Gastrocnemius medialis (tissue), 4 donors: ENCODE measurements at regions not wholly inside any gene's neighbourhood (a gene's known extent, or its start where the extent isn't known, plus 50 kb on each side); places are given as distances from the start of the nearest gene placed in this dataset.

ENCODE experiments used
- ATAC-seq, 2 donors: fragments of 150-250 bp; one replicate each; pipeline ENCODE4 v1.9.1; 2016
- DNase-seq, 2 donors: peaks; one replicate each; pipeline ENCODE4 v3.0.0-alpha.2; 2019
- H3K27ac ChIP-seq, 4 donors: fragments of 200-600 bp; sonication (generic); 1 replicate in 1 of 4; 2 replicates in 3 of 4; pipeline ENCODE4 v1.5.1; 2016 to 2018; ENCODE audit warnings: mild to moderate bottlenecking in 2 of 4, moderate library complexity in 1 of 4
- H3K27me3 ChIP-seq, 3 donors: fragments of 200-600 bp; sonication (generic) in 2 of 3; 1 replicate in 1 of 3; 2 replicates in 2 of 3; pipeline versions ENCODE4 v1.5.1 to v1.6.0; 2016 to 2019; ENCODE audit warnings: mild to moderate bottlenecking in 1 of 3, moderate library complexity in 1 of 3
- H3K36me3 ChIP-seq, 2 donors: fragments of 200-600 bp; sonication (generic) in 1 of 2; one replicate each; pipeline ENCODE4 v1.5.1; 2017 to 2018
- H3K4me1 ChIP-seq, 2 donors: fragments of 200-600 bp; sonication (generic) in 1 of 2; one replicate each; pipeline ENCODE4 v1.5.1; 2016 to 2017; ENCODE audit warnings: mild to moderate bottlenecking in 2 of 2
- H3K4me3 ChIP-seq, 4 donors: fragments of 200-600 bp; sonication (generic) in 3 of 4; 1 replicate in 1 of 4; 2 replicates in 3 of 4; pipeline ENCODE4 v1.5.1; 2016 to 2019; ENCODE audit warnings: mild to moderate bottlenecking in 2 of 4
- H3K9me3 ChIP-seq, 3 donors: fragments of 200-600 bp; sonication (generic) in 2 of 3; 1 replicate in 1 of 3; 2 replicates in 2 of 3; pipeline ENCODE4 v1.5.1; 2016 to 2019
- POLR2A ChIP-seq, 2 donors: fragments of 450-650 bp; IDR thresholded peaks; one replicate each; pipeline ENCODE4 v1.6.1; 2017; ENCODE audit warnings: antibody characterized with exemption in 2 of 2, mild to moderate bottlenecking in 2 of 2, moderate library complexity in 2 of 2
- in situ Hi-C, 4 donors: fragments of 200-750 bp; cut with MboI; loops; one replicate each; pipeline versions ENCODE4 v1.15.0 to v1.8.0; 2017; ENCODE audit warnings: low sequenced_read_pairs in 4 of 4
- intact Hi-C: fragments of 100-400 bp; cut with DNase I; formaldehyde crosslinking; loops from one replicate; pipeline ENCODE4 v1.15.1; 2023; ENCODE audit warnings: low total_unique reads
- TF ChIP-seq, protein P1 (sequence below), 5 experiments: fragments of 450-650 bp in 3 of 5; fragments of 200-600 bp in 2 of 5; sonication (generic) in 2 of 5; IDR thresholded peaks in 4 of 5; conservative IDR thresholded peaks in 1 of 5; 1 replicate in 4 of 5; 2 replicates in 1 of 5; pipeline ENCODE4 v1.5.1; 2016 to 2019; ENCODE audit warnings: antibody characterized with exemption in 5 of 5, mild to moderate bottlenecking in 3 of 5, moderate library complexity in 3 of 5

DNA sequence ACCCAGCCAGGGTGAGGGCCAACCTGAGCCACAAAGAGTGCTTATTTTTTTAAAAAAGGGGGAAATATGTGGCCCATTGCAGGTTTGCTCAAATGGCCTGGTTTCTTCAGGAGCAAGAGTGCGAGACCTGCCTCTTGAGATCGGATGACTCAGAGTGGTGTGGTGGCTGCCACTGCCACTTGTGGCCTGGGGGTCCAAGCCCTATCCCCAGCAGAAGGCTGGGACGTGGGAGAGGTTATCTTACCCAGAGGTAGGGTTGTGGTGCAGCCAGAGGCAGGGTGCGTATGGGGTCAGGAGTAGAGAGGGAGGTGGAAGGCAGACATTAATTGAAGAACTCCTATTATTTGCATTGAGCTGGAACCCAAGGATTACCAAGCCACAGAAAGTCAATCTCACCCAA lies 83.2 kb upstream of the SMAD3 start:
- no peak for DNase-seq
- in situ Hi-C loops: no loop called here
- no peak for ATAC-seq
- Histone ChIP-seq H3K4me3 (no peak overlapping the region), H3K4me1 (no peaks in the 10 kb centered on the region), H3K27ac (no peak overlapping the region), H3K9me3 (no peaks in the 10 kb centered on the region), H3K36me3 (no peaks in the 10 kb centered on the region), H3K27me3 (no peaks in the 10 kb centered on the region)
- no peak for TF ChIP-seq POLR2A (IDR thresholded peaks at IDR 0.05)
- TF ChIP-seq, protein P1, sequence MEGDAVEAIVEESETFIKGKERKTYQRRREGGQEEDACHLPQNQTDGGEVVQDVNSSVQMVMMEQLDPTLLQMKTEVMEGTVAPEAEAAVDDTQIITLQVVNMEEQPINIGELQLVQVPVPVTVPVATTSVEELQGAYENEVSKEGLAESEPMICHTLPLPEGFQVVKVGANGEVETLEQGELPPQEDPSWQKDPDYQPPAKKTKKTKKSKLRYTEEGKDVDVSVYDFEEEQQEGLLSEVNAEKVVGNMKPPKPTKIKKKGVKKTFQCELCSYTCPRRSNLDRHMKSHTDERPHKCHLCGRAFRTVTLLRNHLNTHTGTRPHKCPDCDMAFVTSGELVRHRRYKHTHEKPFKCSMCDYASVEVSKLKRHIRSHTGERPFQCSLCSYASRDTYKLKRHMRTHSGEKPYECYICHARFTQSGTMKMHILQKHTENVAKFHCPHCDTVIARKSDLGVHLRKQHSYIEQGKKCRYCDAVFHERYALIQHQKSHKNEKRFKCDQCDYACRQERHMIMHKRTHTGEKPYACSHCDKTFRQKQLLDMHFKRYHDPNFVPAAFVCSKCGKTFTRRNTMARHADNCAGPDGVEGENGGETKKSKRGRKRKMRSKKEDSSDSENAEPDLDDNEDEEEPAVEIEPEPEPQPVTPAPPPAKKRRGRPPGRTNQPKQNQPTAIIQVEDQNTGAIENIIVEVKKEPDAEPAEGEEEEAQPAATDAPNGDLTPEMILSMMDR (IDR thresholded peaks at IDR 0.05 in 4 of 5, conservative IDR thresholded peaks at IDR 0.05 in 1 of 5): no peak
- intact Hi-C loops: no loop called here

DNA sequence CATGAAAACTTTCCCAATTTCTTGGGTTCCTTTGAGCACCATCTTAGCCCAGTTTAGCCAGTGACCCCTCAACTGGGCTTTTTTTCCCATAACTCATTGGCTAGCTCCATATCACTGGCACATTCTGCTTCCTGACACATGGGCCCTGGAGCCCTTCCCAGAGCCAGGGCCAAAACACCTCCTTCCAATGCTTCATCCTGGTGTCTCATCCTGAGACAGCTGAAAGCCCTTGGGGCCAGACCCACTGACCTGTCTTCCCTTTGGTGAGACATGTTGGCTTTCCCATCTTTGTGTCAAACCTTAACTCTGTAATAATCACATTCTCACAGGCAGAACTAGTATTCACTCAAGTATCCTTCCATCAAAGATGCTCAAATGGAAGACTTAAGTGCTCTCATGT lies 82.6 kb upstream of the SMAD3 start:
- H3K4me1 ChIP-seq: no peaks in the 10 kb centered on the region
- H3K27ac ChIP-seq: no peak overlapping the region
- no peak overlapping the region for H3K4me3 ChIP-seq
- no peaks in the 10 kb centered on the region for H3K36me3 ChIP-seq
- DNase-seq: no peak
- ATAC-seq: no peak
- TF ChIP-seq, protein P1 (IDR thresholded peaks at IDR 0.05 in 4 of 5, conservative IDR thresholded peaks at IDR 0.05 in 1 of 5): no peak
- no peak for TF ChIP-seq POLR2A (IDR thresholded peaks at IDR 0.05)
- no peaks in the 10 kb centered on the region for H3K27me3 ChIP-seq
- in situ Hi-C loops: no loop called here
- intact Hi-C loops: no loop called here
- no peaks in the 10 kb centered on the region for H3K9me3 ChIP-seq

DNA sequence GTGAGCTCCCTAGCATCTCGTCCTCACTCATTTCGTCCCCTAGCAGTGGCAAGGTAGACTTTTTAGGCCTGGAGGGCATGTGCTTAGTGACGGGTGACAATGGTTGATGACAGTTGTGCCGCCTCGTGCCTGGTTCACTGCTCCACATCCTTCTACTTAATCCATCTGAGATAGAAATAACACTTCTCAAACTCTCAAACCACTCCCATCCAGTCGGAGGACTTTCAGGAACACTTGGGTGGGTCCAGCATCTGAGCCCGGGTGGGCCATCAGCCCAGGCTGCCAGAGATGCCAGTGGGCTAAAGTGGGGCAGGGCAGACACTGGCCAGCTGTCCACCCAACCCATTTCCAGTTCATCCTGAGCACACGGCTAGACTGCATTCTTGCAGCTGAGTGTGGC lies 79.7 kb upstream of the SMAD3 start:
- H3K36me3 ChIP-seq: no peaks in the 10 kb centered on the region
- ATAC-seq: no peak
- in situ Hi-C loops (no loop called here), intact Hi-C loops (no loop called here)
- H3K9me3 ChIP-seq: no peaks in the 10 kb centered on the region
- no peak overlapping the region for H3K4me3 ChIP-seq
- DNase-seq: no peak
- TF ChIP-seq, protein P1 (IDR thresholded peaks at IDR 0.05 in 4 of 5, conservative IDR thresholded peaks at IDR 0.05 in 1 of 5): no peak
- TF ChIP-seq POLR2A (IDR thresholded peaks at IDR 0.05): no peak
- H3K27ac ChIP-seq: no peak overlapping the region
- H3K4me1 ChIP-seq: no peaks in the 10 kb centered on the region
- no peaks in the 10 kb centered on the region for H3K27me3 ChIP-seq

DNA sequence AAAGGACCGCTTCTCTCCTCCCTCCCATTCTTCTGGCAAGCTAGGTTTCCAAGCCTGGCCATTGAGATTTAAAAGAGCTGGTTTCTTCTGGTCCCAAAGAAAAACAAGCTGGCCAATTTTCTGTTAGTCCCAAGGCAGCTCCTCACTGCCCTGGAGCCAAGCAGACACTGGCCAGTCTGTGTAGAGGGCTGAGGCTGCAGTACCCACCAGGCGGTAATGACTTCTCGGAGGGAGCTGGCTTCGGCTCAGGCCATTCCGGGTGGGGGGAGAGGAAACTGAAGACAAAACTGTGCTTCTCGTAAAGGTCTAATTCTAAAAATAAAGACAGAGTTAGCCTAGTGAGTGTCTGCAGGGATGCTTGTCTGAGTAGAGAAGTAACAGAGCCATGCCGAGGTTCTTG lies 78.5 kb upstream of the SMAD3 start:
- ATAC-seq (no peak), DNase-seq (no peak)
- no peaks in the 10 kb centered on the region for H3K4me1 ChIP-seq
- no peak overlapping the region for H3K4me3 ChIP-seq
- no peaks in the 10 kb centered on the region for H3K9me3 ChIP-seq
- in situ Hi-C loops: no loop called here
- H3K27ac ChIP-seq: no peak overlapping the region
- no peaks in the 10 kb centered on the region for H3K27me3 ChIP-seq
- no peaks in the 10 kb centered on the region for H3K36me3 ChIP-seq
- TF ChIP-seq POLR2A (IDR thresholded peaks at IDR 0.05): no peak
- TF ChIP-seq, protein P1 (IDR thresholded peaks at IDR 0.05 in 4 of 5, conservative IDR thresholded peaks at IDR 0.05 in 1 of 5): no peak
- intact Hi-C loops: no loop called here

DNA sequence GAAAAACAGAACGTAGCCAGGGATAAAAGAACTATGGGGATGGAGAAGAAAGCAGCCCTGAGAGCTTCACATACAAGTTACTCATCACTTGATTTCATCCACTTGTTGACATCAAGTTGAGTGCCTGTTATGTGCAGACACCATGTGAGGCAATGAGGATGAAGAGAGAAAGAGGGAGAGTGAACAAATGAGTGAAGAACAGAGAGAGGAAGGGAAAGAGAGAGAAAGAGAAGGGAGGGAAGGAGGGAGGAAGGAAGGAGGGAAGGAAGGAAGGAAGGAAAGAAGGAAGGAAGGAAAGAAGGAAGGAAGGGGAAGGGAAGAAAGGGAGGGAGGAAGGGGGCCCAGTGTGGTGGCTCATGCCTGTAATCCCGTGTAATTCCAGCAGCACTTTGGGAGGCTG lies 72.3 kb upstream of the SMAD3 start:
- Histone ChIP-seq H3K36me3 (no peaks in the 10 kb centered on the region), H3K27ac (no peak overlapping the region), H3K9me3 (no peaks in the 10 kb centered on the region), H3K4me3 (no peak overlapping the region), H3K4me1 (no peaks in the 10 kb centered on the region), H3K27me3 (no peaks in the 10 kb centered on the region)
- no peak for TF ChIP-seq POLR2A (IDR thresholded peaks at IDR 0.05)
- TF ChIP-seq, protein P1 (IDR thresholded peaks at IDR 0.05 in 4 of 5, conservative IDR thresholded peaks at IDR 0.05 in 1 of 5): no peak
- intact Hi-C loops: no loop called here
- DNase-seq (no peak), ATAC-seq (no peak)
- in situ Hi-C loops: no loop called here
